Naive thymus-derived CD4-positive, alpha-beta T cell (primary cell): ENCODE measurements at regions not wholly inside any gene's neighbourhood (a gene's known extent, or its start where the extent isn't known, plus 50 kb on each side); places are given as distances from the start of the nearest gene placed in this dataset.

Experiments
- ATAC-seq: fragments of 150-1000 bp; cut with Tn5 transposase; 2 replicates; pipeline ENCODE4 v1.10.0; 2021; ENCODE audit warnings: mild to moderate bottlenecking, moderate library complexity
- CTCF ChIA-PET: fragments of 350-600 bp; sonication (Branson Sonifier 250); formaldehyde crosslinking; loops from one replicate; lab custom pipeline; 2021; ENCODE audit warnings: antibody characterized with exemption; lab: Charles Lee
- POLR2A ChIA-PET: fragments of 350-600 bp; sonication (Branson Sonifier 250); formaldehyde crosslinking; loops from one replicate; lab custom pipeline; 2021; ENCODE audit warnings: antibody characterized with exemption, inconsistent platforms; lab: Charles Lee
- DNase-seq, 9 donors: peaks; one replicate each; pipeline versions ENCODE4 v3.0.0 to v3.0.0-alpha.2; 2020 to 2022; ENCODE audit warnings: mixed read lengths in 1 of 9
- H3K27ac ChIP-seq: one replicate; pipeline ENCODE4 v1.7.0; 2013; ENCODE audit warnings: mild to moderate bottlenecking, low read depth, low read length, moderate library complexity
- H3K27me3 ChIP-seq, 2 donors: one replicate each; pipeline ENCODE4 v1.7.0; 2013; ENCODE audit warnings: low read length in 2 of 2, mild to moderate bottlenecking in 2 of 2, moderate library complexity in 2 of 2; ENCODE audit not compliant: control insufficient read depth in 2 of 2, insufficient read depth in 2 of 2
- H3K36me3 ChIP-seq, 3 experiments: 1 replicate in 2 of 3; 2 replicates in 1 of 3; pipeline ENCODE4 v1.7.0; 2013; ENCODE audit warnings: low read length in 3 of 3, mild to moderate bottlenecking in 3 of 3, moderate library complexity in 1 of 3; ENCODE audit not compliant: insufficient read depth in 3 of 3, control insufficient read depth in 2 of 3
- H3K4me1 ChIP-seq, 2 donors: one replicate each; pipeline ENCODE4 v1.7.0; 2013; ENCODE audit warnings: low read length in 2 of 2, mild to moderate bottlenecking in 2 of 2, moderate library complexity in 1 of 2; ENCODE audit not compliant: control insufficient read depth in 2 of 2, insufficient read depth in 2 of 2
- H3K4me3 ChIP-seq: 2 replicates; pipeline ENCODE4 v1.7.0; 2013; ENCODE audit warnings: mild to moderate bottlenecking, low read length
- H3K9me3 ChIP-seq, 3 experiments: 1 replicate in 2 of 3; 2 replicates in 1 of 3; pipeline ENCODE4 v1.7.0; 2013; ENCODE audit warnings: low read length in 3 of 3; ENCODE audit not compliant: control insufficient read depth in 2 of 3
- H3K27ac Mint-ChIP-seq, 9 donors: one replicate each; pipeline ENCODE4 v1.8.0; 2020 to 2022; ENCODE audit warnings: mixed read lengths in 9 of 9, mild to moderate bottlenecking in 8 of 9, moderate library complexity in 5 of 9, inconsistent platforms in 2 of 9
- H3K27me3 Mint-ChIP-seq, 5 donors: one replicate each; pipeline ENCODE4 v1.8.0; 2021 to 2022; ENCODE audit warnings: mixed read lengths in 5 of 5, mild to moderate bottlenecking in 1 of 5
- H3K36me3 Mint-ChIP-seq, 5 donors: one replicate each; pipeline ENCODE4 v1.8.0; 2020 to 2022; ENCODE audit warnings: mixed read lengths in 5 of 5, mild to moderate bottlenecking in 3 of 5, inconsistent platforms in 1 of 5
- H3K4me1 Mint-ChIP-seq, 7 donors: one replicate each; pipeline ENCODE4 v1.8.0; 2020 to 2022; ENCODE audit warnings: mixed read lengths in 7 of 7, mild to moderate bottlenecking in 3 of 7, inconsistent platforms in 1 of 7
- H3K4me3 Mint-ChIP-seq, 10 donors: one replicate each; pipeline ENCODE4 v1.8.0; 2020 to 2022; ENCODE audit warnings: mild to moderate bottlenecking in 10 of 10, mixed read lengths in 10 of 10, moderate library complexity in 6 of 10, inconsistent platforms in 2 of 10
- H3K9me3 Mint-ChIP-seq, 11 donors: one replicate each; pipeline ENCODE4 v1.8.0; 2020 to 2022; ENCODE audit warnings: mixed read lengths in 11 of 11, mild to moderate bottlenecking in 4 of 11, inconsistent platforms in 1 of 11, moderate library complexity in 1 of 11
- intact Hi-C, 2 donors: fragments of 100-400 bp; cut with micrococcal nuclease; formaldehyde crosslinking; loops; one replicate each; pipeline ENCODE4 v1.15.1; 2023

- no peaks in the 10 kb centered on the region for H3K4me1 ChIP-seq
These were observed 298.4 kb downstream of the USP25 start for GRCh38 chr21:16028142-16028541.

GRCh38 chr21:16028941-16029464 lies 299.2 kb downstream of the USP25 start:
- intact Hi-C loops: no loop called here
- POLR2A ChIA-PET: no interaction called here
- Mint-ChIP-seq H3K9me3 (peaks cover 0 to 1% (median 0%) of the 10 kb centered on the region in 11 donors), H3K36me3 (no peaks in the 10 kb centered on the region), H3K27ac (no peak overlapping the region), H3K4me3 (no peak overlapping the region), H3K4me1 (no peaks in the 10 kb centered on the region), H3K27me3 (no peaks in the 10 kb centered on the region)
- no peaks in the 10 kb centered on the region for H3K36me3 ChIP-seq
- DNase-seq (no peak), ATAC-seq (no peak)
- CTCF ChIA-PET: no interaction called here
- no peaks in the 10 kb centered on the region for H3K27me3 ChIP-seq
- H3K9me3 ChIP-seq: no peaks in the 10 kb centered on the region
- no peak overlapping the region for H3K4me3 ChIP-seq
- H3K4me1 ChIP-seq: no peaks in the 10 kb centered on the region
- H3K27ac ChIP-seq: no peak overlapping the region

More at GRCh38 chr21:16028142-16028541, 298.4 kb downstream of the USP25 start:
- no peaks in the 10 kb centered on the region for H3K27me3 ChIP-seq
- intact Hi-C loops: no loop called here
- H3K27ac Mint-ChIP-seq: no peak overlapping the region
- H3K27ac ChIP-seq: no peak overlapping the region
- H3K4me3 ChIP-seq: no peak overlapping the region
- DNase-seq (no peak), ATAC-seq (no peak)
- no peaks in the 10 kb centered on the region for H3K36me3 ChIP-seq
- POLR2A ChIA-PET: no interaction called here
- H3K9me3 ChIP-seq: no peaks in the 10 kb centered on the region
- H3K4me3 Mint-ChIP-seq: no peak overlapping the region
- H3K4me1 Mint-ChIP-seq: no peaks in the 10 kb centered on the region
- peaks cover 0 to 4% (median 0%) of the 10 kb centered on the region in 5 donors for H3K27me3 Mint-ChIP-seq
- H3K9me3 Mint-ChIP-seq: peaks cover 0 to 1% (median 0%) of the 10 kb centered on the region in 11 donors
- H3K36me3 Mint-ChIP-seq: no peaks in the 10 kb centered on the region
- CTCF ChIA-PET: no interaction called here

- CTCF ChIA-PET: interaction anchor here (0.7 kb wide), 1 partner anchor 180 kb away, joined by 4 read pairs; no protein-coding TSS in a partner anchor
- DNase-seq: no peak
- Mint-ChIP-seq H3K4me1 (peaks cover 0 to 7% (median 1%) of the 10 kb centered on the region in 7 donors), H3K9me3 (no peaks in the 10 kb centered on the region), H3K4me3 (no peak overlapping the region), H3K27me3 (no peaks in the 10 kb centered on the region), H3K27ac (no peak overlapping the region), H3K36me3 (no peaks in the 10 kb centered on the region)
- Histone ChIP-seq H3K27me3 (no peaks in the 10 kb centered on the region), H3K27ac (no peak overlapping the region), H3K9me3 (no peaks in the 10 kb centered on the region), H3K36me3 (no peaks in the 10 kb centered on the region), H3K4me3 (no peak overlapping the region), H3K4me1 (no peaks in the 10 kb centered on the region)
- POLR2A ChIA-PET: no interaction called here
- ATAC-seq: no peak
- intact Hi-C loops: no loop called here
These were observed 303.4 kb downstream of the USP25 start for GRCh38 chr21:16033193-16033592.

GRCh38 chr21:16034446-16035190 lies 304.8 kb downstream of the USP25 start:
- no peaks in the 10 kb centered on the region for H3K27me3 ChIP-seq
- H3K27ac Mint-ChIP-seq: no peak overlapping the region
- ATAC-seq (no peak), DNase-seq (no peak)
- intact Hi-C loops: no loop called here
- H3K36me3 Mint-ChIP-seq: no peaks in the 10 kb centered on the region
- no peak overlapping the region for H3K4me3 ChIP-seq
- POLR2A ChIA-PET: no interaction called here
- no peak overlapping the region for H3K27ac ChIP-seq
- peaks cover 0 to 7% (median 1%) of the 10 kb centered on the region in 7 donors for H3K4me1 Mint-ChIP-seq
- H3K36me3 ChIP-seq: no peaks in the 10 kb centered on the region
- no peak overlapping the region for H3K4me3 Mint-ChIP-seq
- H3K9me3 ChIP-seq: no peaks in the 10 kb centered on the region
- peaks cover 0 to 4% (median 0%) of the 10 kb centered on the region in 11 donors for H3K9me3 Mint-ChIP-seq
- CTCF ChIA-PET: interaction anchor here (0.7 kb wide), 1 partner anchor 323 kb away, joined by 3 read pairs; no protein-coding TSS in a partner anchor
- peaks cover 0 to 4% (median 0%) of the 10 kb centered on the region in 5 donors for H3K27me3 Mint-ChIP-seq
- no peaks in the 10 kb centered on the region for H3K4me1 ChIP-seq

GRCh38 chr21:16037421-16037955 lies 307.7 kb downstream of the USP25 start:
- Mint-ChIP-seq H3K27me3 (peaks cover 0 to 4% (median 0%) of the 10 kb centered on the region in 5 donors), H3K27ac (no peak overlapping the region), H3K36me3 (no peaks in the 10 kb centered on the region), H3K4me1 (peaks cover 0 to 7% (median 1%) of the 10 kb centered on the region in 7 donors), H3K4me3 (no peak overlapping the region), H3K9me3 (peaks cover 0 to 4% (median 0%) of the 10 kb centered on the region in 11 donors)
- ChIA-PET POLR2A (no interaction called here), CTCF (no interaction called here)
- Histone ChIP-seq H3K27me3 (no peaks in the 10 kb centered on the region), H3K36me3 (no peaks in the 10 kb centered on the region), H3K4me1 (no peaks in the 10 kb centered on the region), H3K27ac (no peak overlapping the region), H3K4me3 (no peak overlapping the region), H3K9me3 (no peaks in the 10 kb centered on the region)
- intact Hi-C loops: no loop called here
- no peak for DNase-seq
- ATAC-seq: no peak

GRCh38 chr21:16040601-16041000 lies 310.8 kb downstream of the USP25 start:
- H3K9me3 Mint-ChIP-seq: peaks cover 0 to 4% (median 0%) of the 10 kb centered on the region in 11 donors
- ChIA-PET POLR2A (no interaction called here), CTCF (no interaction called here)
- H3K36me3 Mint-ChIP-seq: no peaks in the 10 kb centered on the region
- no peak for ATAC-seq
- H3K9me3 ChIP-seq: no peaks in the 10 kb centered on the region
- H3K27me3 ChIP-seq: no peaks in the 10 kb centered on the region
- no peak overlapping the region for H3K4me3 Mint-ChIP-seq
- H3K36me3 ChIP-seq: no peaks in the 10 kb centered on the region
- no peak overlapping the region for H3K4me3 ChIP-seq
- H3K4me1 ChIP-seq: no peaks in the 10 kb centered on the region
- peaks cover 0 to 7% (median 1%) of the 10 kb centered on the region in 7 donors for H3K4me1 Mint-ChIP-seq
- H3K27ac Mint-ChIP-seq: no peak overlapping the region
- intact Hi-C loops: no loop called here
- no peak for DNase-seq
- H3K27me3 Mint-ChIP-seq: peaks cover 0 to 4% (median 0%) of the 10 kb centered on the region in 5 donors
- H3K27ac ChIP-seq: no peak overlapping the region
